ENCODE measurements at regions not wholly inside any gene's neighbourhood (a gene's known extent, or its start where the extent isn't known, plus 50 kb on each side); places are given as distances from the start of the nearest gene placed in this dataset.
"Not testable (repeated sequence)": the region's sequence is repeated elsewhere in the genome, so short reads cannot be mapped to it uniquely, and the experiment has no call there.

- DNase-seq: no peak
- no peaks in the 10 kb centered on the region for H3K36me3 ChIP-seq (ENCODE audit: control insufficient read depth, insufficient read depth, low read length)
- no peaks in the 10 kb centered on the region for H3K9me3 ChIP-seq (replicated peaks; ENCODE audit: control insufficient read depth, low read depth, low read length)
- 88% methylated on average over 5 of the region's 11 CpGs for WGBS (ENCODE audit: insufficient coverage)
- H3K4me1 ChIP-seq (ENCODE audit: control insufficient read depth, insufficient read depth, low read length): no peaks in the 10 kb centered on the region
- no peaks in the 10 kb centered on the region for H3K27me3 ChIP-seq (ENCODE audit: control insufficient read depth, insufficient read depth, low read length)
- H3K27ac ChIP-seq (ENCODE audit: low read length): no peak overlapping the region
- H3K4me3 ChIP-seq (ENCODE audit: low read length): no peak overlapping the region
These were observed 629.6 kb downstream of the SLC16A7 start for GRCh38 chr12:60225216-60226000.

- Histone ChIP-seq H3K27ac (ENCODE audit: low read length) (no peak overlapping the region), H3K9me3 (replicated peaks; ENCODE audit: control insufficient read depth, low read depth, low read length) (no peaks in the 10 kb centered on the region), H3K4me1 (ENCODE audit: control insufficient read depth, insufficient read depth, low read length) (no peaks in the 10 kb centered on the region), H3K27me3 (ENCODE audit: control insufficient read depth, insufficient read depth, low read length) (no peaks in the 10 kb centered on the region), H3K36me3 (ENCODE audit: control insufficient read depth, insufficient read depth, low read length) (no peaks in the 10 kb centered on the region), H3K4me3 (ENCODE audit: low read length) (no peak overlapping the region)
- WGBS (ENCODE audit: insufficient coverage): 100% methylated on average over 1 of the region's 2 CpGs
- DNase-seq: no peak
These were observed 632.1 kb downstream of the SLC16A7 start for GRCh38 chr12:60227916-60228315.

- WGBS (ENCODE audit: insufficient coverage): 80% methylated on average over 1 of the region's 4 CpGs
- no peaks in the 10 kb centered on the region for H3K36me3 ChIP-seq (ENCODE audit: control insufficient read depth, insufficient read depth, low read length)
- no peaks in the 10 kb centered on the region for H3K27me3 ChIP-seq (ENCODE audit: control insufficient read depth, insufficient read depth, low read length)
- H3K9me3 ChIP-seq (replicated peaks; ENCODE audit: control insufficient read depth, low read depth, low read length): no peaks in the 10 kb centered on the region
- no peak overlapping the region for H3K27ac ChIP-seq (ENCODE audit: low read length)
- no peak for DNase-seq
- H3K4me3 ChIP-seq (ENCODE audit: low read length): no peak overlapping the region
- H3K4me1 ChIP-seq (ENCODE audit: control insufficient read depth, insufficient read depth, low read length): no peaks in the 10 kb centered on the region
These were observed 634.2 kb downstream of the SLC16A7 start for GRCh38 chr12:60230056-60230455.

GRCh38 chr12:60231303-60231702 is 635.5 kb downstream of the SLC16A7 start:
- Histone ChIP-seq H3K27me3 (ENCODE audit: control insufficient read depth, insufficient read depth, low read length) (no peaks in the 10 kb centered on the region), H3K4me1 (ENCODE audit: control insufficient read depth, insufficient read depth, low read length) (no peaks in the 10 kb centered on the region)
- WGBS (ENCODE audit: insufficient coverage): no CpG with 5 or more reads among the region's 3 CpGs

GRCh38 chr12:60231976-60232907 is 636.4 kb downstream of the SLC16A7 start:
- no peaks in the 10 kb centered on the region for H3K36me3 ChIP-seq (ENCODE audit: control insufficient read depth, insufficient read depth, low read length)
- no peaks in the 10 kb centered on the region for H3K9me3 ChIP-seq (replicated peaks; ENCODE audit: control insufficient read depth, low read depth, low read length)
- no peak overlapping the region for H3K4me3 ChIP-seq (ENCODE audit: low read length)
- H3K27ac ChIP-seq (ENCODE audit: low read length): no peak overlapping the region
- 86% methylated on average over 3 of the region's 7 CpGs for WGBS (ENCODE audit: insufficient coverage)
- H3K27me3 ChIP-seq (ENCODE audit: control insufficient read depth, insufficient read depth, low read length): no peaks in the 10 kb centered on the region
- DNase-seq: no peak
- H3K4me1 ChIP-seq (ENCODE audit: control insufficient read depth, insufficient read depth, low read length): no peaks in the 10 kb centered on the region

More at GRCh38 chr12:60231303-60231702, 635.5 kb downstream of the SLC16A7 start:
- Histone ChIP-seq H3K36me3 (ENCODE audit: control insufficient read depth, insufficient read depth, low read length) (no peaks in the 10 kb centered on the region), H3K9me3 (replicated peaks; ENCODE audit: control insufficient read depth, low read depth, low read length) (no peaks in the 10 kb centered on the region), H3K27ac (ENCODE audit: low read length) (no peak overlapping the region), H3K4me3 (ENCODE audit: low read length) (no peak overlapping the region)
- DNase-seq: no peak

- H3K4me3 ChIP-seq (ENCODE audit: low read length); H3K27ac ChIP-seq (ENCODE audit: low read length); H3K4me1 ChIP-seq (ENCODE audit: control insufficient read depth, insufficient read depth, low read length); DNase-seq; H3K36me3 ChIP-seq (ENCODE audit: control insufficient read depth, insufficient read depth, low read length); H3K9me3 ChIP-seq (replicated peaks; ENCODE audit: control insufficient read depth, low read depth, low read length); H3K27me3 ChIP-seq (ENCODE audit: control insufficient read depth, insufficient read depth, low read length): not testable (repeated sequence)
- 68% methylated on average over 6 of the region's 10 CpGs for WGBS (ENCODE audit: insufficient coverage)
These were observed 638.9 kb downstream of the SLC16A7 start for GRCh38 chr12:60234611-60235195.

GRCh38 chr12:60235261-60235660 is 639.4 kb downstream of the SLC16A7 start:
- Histone ChIP-seq H3K9me3 (replicated peaks; ENCODE audit: control insufficient read depth, low read depth, low read length) (no peaks in the 10 kb centered on the region), H3K27ac (ENCODE audit: low read length) (no peak overlapping the region), H3K4me3 (ENCODE audit: low read length) (no peak overlapping the region), H3K27me3 (ENCODE audit: control insufficient read depth, insufficient read depth, low read length) (no peaks in the 10 kb centered on the region), H3K4me1 (ENCODE audit: control insufficient read depth, insufficient read depth, low read length) (no peaks in the 10 kb centered on the region), H3K36me3 (ENCODE audit: control insufficient read depth, insufficient read depth, low read length) (no peaks in the 10 kb centered on the region)
- 60% methylated on average over 2 of the region's 6 CpGs for WGBS (ENCODE audit: insufficient coverage)
- DNase-seq: no peak

GRCh38 chr12:60236416-60236815 is 640.6 kb downstream of the SLC16A7 start:
- H3K27me3 ChIP-seq (ENCODE audit: control insufficient read depth, insufficient read depth, low read length); H3K27ac ChIP-seq (ENCODE audit: low read length); H3K9me3 ChIP-seq (replicated peaks; ENCODE audit: control insufficient read depth, low read depth, low read length); H3K36me3 ChIP-seq (ENCODE audit: control insufficient read depth, insufficient read depth, low read length); H3K4me1 ChIP-seq (ENCODE audit: control insufficient read depth, insufficient read depth, low read length); H3K4me3 ChIP-seq (ENCODE audit: low read length); DNase-seq: not testable (repeated sequence)

- H3K27ac ChIP-seq (ENCODE audit: low read length): no peak overlapping the region
- H3K4me1 ChIP-seq (ENCODE audit: control insufficient read depth, insufficient read depth, low read length): no peaks in the 10 kb centered on the region
- no peak overlapping the region for H3K4me3 ChIP-seq (ENCODE audit: low read length)
- peaks cover 2% of the 10 kb centered on the region for H3K9me3 ChIP-seq (replicated peaks; ENCODE audit: control insufficient read depth, low read depth, low read length)
- WGBS (ENCODE audit: insufficient coverage): no CpG with 5 or more reads among the region's 2 CpGs
- no peaks in the 10 kb centered on the region for H3K36me3 ChIP-seq (ENCODE audit: control insufficient read depth, insufficient read depth, low read length)
- DNase-seq: no peak
- no peaks in the 10 kb centered on the region for H3K27me3 ChIP-seq (ENCODE audit: control insufficient read depth, insufficient read depth, low read length)
These were observed 645.1 kb downstream of the SLC16A7 start for GRCh38 chr12:60240891-60241290.

- H3K9me3 ChIP-seq (replicated peaks; ENCODE audit: control insufficient read depth, low read depth, low read length): no peaks in the 10 kb centered on the region
- no peak overlapping the region for H3K4me3 ChIP-seq (ENCODE audit: low read length)
- no peaks in the 10 kb centered on the region for H3K4me1 ChIP-seq (ENCODE audit: control insufficient read depth, insufficient read depth, low read length)
- H3K36me3 ChIP-seq (ENCODE audit: control insufficient read depth, insufficient read depth, low read length): no peaks in the 10 kb centered on the region
- H3K27me3 ChIP-seq (ENCODE audit: control insufficient read depth, insufficient read depth, low read length): no peaks in the 10 kb centered on the region
- DNase-seq: no peak
- WGBS (ENCODE audit: insufficient coverage): 0% methylated on average over 1 of the region's 3 CpGs
- H3K27ac ChIP-seq (ENCODE audit: low read length): no peak overlapping the region
These were observed 655.3 kb downstream of the SLC16A7 start for GRCh38 chr12:60251091-60251490.

All from muscle of leg (tissue), 3 donors.